RCC 7860 (cell line): ENCODE measurements at regions not wholly inside any gene's neighbourhood (a gene's known extent, or its start where the extent isn't known, plus 50 kb on each side); places are given as distances from the start of the nearest gene placed in this dataset.

ENCODE experiments used
- DNase-seq: peaks from one replicate; pipeline ENCODE4 v3.0.0-alpha.2; 2015; ENCODE audit warnings: low spot score
- FAIRE-seq: peaks from 2 replicates; lab custom pipeline; 2012; peaks lifted over from hg19 to GRCh38; lab: Jason Lieb, UNC

DNA sequence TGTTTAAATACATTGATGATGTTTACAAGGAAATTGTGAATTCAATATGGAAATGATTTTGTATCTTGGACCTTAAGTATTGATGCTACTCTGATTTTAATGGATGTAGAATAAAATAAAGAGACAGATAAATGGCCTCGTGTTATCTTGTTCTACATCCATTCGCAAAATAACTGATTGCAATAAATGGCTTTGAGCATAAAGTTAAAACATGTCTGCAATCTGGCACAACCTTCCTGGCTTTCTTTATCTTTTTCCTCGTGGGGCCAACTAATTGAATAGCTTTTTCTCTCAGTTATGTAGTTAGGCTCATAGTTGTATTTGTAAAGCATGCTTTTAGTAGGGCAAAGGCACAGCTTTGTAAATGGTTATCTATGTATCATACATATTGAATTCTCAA lies 691.4 kb downstream of the CDH8 start:
- FAIRE-seq (no peak), DNase-seq (no peak)

DNA sequence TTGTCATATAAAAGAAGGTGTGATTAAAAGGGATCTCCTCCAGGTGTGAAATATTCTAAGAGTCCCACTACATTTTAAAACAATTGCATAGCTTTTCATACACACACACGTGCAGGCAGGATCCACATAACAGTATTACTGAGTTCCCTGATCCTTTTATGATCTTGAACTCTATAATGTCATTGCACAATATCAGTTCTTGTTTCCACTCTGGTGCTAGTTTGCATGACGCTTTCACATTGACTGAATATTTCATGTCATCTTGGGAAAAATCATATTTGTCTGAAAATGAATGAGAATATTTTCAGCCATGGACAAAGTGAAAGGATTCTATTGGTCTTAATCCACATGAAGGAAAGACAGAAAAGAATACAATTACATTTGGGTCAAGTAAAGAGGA lies 703.8 kb downstream of the CDH8 start:
- no peak for DNase-seq
- no peak for FAIRE-seq

DNA sequence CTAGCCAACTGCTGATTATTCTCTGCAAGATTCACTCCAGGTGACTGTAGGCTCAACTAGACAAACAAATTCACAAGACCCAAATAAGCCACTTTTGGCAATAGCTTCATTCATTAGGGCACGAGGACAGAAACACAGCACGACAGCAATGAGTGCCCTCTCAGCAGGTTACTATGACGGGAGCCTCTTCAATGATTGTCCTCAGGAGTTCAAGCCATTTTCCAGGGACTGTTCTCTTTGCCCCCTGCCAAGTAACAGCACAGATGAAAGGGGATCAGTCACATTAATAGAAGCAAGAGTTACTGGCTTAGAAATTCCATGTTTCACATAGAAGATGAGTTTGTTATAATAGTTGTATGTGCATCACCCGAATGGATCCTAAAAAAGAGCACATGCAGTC lies 712.2 kb downstream of the CDH8 start:
- DNase-seq (no peak), FAIRE-seq (no peak)

DNA sequence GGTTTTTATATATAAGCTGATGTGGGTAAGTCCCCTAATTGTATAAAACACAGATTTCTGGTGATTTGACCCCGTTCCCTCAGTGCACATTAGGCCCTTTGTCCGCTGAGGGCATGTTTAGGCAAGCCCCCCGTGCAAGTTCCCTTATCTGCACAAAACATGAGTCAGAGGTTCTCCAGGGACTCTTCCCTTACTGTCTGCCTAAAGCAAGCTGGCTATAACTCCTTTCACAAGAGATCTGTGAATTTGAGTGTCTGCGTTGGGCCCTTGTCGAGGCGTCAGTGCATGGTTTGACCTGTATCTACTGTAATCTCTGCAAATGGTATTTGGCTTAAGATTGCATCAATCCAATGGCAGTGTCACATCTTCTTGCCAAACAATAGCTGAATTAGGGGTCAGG lies 712.8 kb downstream of the CDH8 start:
- no peak for DNase-seq
- no peak for FAIRE-seq

DNA sequence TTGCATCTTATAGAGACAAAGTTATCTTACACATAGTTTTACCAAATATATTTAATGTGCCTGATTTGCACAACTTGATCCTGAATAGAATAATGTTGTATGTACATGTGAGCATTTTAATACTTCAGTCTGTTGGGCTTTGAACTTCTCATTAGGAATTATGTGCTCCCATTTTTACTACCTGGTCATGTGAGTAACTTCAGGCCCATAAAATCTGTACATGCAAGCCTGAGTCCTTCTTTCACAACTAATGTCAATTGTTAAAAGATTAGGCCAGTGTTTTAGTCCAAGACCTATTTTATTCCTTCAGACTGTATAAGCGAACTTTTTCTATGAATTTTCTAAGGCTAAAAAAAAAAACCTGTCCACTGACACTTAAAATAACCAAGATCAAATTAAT lies 715.4 kb downstream of the CDH8 start:
- no peak for DNase-seq
- no peak for FAIRE-seq

DNA sequence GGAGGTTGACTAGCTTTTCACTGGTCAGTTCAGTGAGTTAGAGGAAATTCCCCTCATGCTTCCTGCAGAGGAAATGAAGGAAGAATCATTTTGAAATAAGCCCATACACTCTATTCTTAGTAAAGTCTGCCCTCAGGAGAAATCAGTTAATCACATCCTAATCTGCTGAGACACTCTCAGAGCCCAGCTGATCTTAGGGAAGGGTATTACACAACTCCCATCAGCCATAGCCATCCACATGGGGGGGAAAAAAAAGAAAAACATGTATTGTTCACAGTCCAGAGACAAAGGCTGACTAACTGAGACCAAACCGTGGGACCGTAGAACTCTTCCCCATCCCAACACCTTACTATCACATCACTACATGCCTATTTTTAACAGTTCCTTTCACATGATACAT lies 722.3 kb downstream of the CDH8 start:
- DNase-seq = no peak

DNA sequence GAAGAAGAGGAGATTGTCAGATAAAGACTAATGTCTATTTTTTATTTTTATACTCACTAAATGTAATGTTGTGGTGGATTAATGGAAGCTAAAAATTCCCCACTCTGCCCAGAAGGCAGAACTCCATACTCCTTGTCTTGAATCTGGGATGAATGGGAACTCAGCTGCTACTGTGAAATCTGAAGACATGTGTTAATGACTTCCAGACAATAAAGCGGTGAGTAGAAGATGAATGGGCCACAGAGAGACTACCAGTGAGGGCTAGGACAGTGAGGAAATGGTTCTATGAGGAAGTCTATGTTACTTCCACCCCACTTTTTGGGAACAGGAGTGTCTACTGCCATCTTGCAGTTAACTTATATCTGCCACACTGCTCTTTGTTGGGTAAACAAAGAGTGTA lies 726.9 kb downstream of the CDH8 start:
- DNase-seq (no peak), FAIRE-seq (no peak)

More for the DNA sequence above, 722.3 kb downstream of the CDH8 start:
- no peak for FAIRE-seq

DNA sequence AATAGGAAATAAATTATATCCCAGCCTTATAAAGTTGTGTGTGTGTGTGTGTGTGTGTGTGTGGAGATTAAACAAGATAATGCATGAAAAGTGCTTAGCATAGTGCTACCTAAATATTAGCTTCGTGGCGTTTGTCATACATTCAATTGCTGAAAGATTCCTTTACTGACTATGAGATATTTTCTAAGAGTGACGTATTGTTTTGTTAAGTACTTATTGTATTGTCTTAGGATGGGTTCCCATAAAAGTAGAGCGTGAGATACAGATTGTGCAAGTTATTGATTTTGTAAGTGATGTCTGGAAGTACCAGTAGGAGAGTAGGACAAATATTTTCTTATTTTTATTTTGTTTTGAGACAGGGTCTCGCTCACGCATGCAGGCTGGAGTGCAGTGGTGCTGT lies 730.0 kb downstream of the CDH8 start:
- FAIRE-seq (no peak), DNase-seq (no peak)

DNA sequence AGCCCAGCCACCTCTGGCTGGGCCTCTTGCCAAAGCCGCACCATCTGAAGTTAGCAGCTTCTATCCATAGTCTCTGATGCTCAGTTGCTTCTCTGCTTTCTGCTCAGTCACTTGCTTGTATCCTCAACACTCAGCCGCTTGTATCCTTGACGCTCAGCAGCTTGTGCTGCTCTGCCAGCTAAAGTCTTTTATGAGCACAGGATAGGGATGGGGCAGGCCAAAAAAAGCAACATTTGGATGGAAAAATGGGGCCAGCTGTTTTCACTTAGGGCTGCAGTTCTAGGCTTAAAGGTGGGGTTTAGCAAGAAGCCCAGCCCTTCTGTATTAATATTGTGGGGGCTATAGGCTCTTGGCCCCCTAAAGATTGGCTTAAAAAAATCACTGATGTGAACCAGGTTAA lies 739.4 kb downstream of the CDH8 start:
- FAIRE-seq = no peak

DNA sequence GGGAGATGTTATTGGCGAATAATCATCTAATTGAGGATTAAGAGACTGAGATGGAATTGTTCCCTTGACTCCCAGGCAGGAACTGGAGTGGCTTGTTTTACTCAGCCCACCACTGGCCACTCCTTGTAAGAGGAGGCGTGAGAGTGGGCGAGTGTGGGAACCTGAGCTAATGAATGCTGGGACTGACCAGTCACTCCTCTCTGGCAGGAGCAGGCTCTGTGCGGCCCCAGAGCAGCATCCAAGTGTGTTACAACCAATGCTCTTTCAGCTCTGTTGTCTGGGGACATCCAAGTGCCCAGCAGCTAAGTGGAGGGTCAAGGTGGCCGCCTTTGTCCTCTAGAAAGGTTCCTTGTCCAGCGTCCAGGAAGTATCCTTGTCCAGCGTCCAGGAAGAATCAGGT lies 739.9 kb downstream of the CDH8 start:
- FAIRE-seq (no peak), DNase-seq (no peak)

More for the DNA sequence above, 739.4 kb downstream of the CDH8 start:
- DNase-seq = no peak

DNA sequence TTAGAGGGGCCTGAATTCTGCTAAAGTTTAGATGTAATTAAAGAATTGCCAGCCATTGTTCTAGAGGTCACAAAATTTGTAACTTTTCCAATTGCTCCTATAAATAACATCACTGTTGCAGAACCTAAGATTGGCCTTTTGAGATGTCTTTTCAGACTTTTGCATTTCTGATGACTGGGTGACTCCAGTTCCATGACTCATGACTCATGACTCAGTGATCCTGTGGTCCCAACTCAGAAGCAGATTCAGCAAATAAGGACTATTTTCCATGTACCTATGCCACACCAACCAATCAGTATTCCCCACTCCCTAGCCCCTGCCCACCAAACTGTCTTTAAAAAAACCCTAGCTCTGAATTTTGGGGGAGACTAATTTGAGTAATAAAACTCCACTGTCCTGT lies 740.9 kb downstream of the CDH8 start:
- DNase-seq (peak; percentile 7), FAIRE-seq (no peak)

DNA sequence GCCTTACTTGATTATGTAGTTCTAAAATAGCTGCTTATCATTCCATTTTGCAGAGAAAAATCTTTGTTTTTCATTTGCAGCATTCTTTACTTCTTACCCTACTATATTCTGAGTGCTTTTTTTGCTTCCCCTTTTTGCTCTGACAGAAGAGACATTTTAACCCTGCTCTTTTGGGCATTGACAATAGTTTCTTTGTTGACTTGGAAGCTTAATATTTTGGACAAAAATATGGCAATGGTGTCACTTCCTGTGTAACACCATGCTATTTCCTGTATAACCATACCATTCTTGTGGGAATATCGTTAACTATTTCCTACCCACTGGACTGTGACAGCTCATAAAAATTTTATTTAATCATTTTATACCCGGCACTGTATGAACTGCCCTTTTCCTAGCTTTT lies 747.1 kb downstream of the CDH8 start:
- DNase-seq (no peak), FAIRE-seq (no peak)

DNA sequence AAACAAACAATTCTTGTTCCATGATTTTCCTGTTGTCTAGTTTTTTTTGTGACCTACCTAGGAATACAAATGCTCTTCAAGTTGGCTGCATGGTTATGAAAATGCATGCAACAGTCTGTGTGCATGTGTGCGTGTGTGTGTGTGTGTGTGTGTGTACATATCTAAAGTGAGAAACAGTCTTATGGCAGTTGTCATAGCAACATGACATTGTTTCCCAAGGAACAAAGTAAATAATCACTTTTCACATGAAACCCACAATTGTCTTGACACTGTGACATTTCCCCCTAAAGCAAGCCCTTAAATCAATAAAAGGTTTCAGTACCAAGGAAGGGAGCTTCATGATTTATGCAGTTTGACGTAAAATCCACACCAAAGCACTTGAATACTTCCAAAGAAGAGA lies 758.4 kb downstream of the CDH8 start:
- FAIRE-seq (no peak), DNase-seq (no peak)

DNA sequence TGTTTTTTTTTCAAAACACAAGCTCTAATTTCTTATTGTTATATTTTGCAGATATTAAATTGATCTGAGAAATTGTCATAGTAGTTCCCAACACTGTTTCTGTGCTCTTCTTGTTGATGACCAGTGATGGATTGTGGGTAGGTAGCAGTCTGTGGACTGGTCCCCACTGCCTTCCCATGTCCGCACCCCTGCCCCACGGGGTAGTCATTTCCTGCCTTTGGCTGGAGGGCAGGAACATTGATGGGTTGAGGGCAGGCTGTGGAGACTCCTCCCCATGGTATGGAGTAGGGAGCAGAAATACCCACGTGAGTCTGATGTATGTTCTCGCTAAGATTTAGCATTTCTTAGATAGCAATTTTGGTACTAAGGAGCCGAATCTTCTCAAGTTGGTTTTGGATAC lies 762.0 kb downstream of the CDH8 start:
- FAIRE-seq = no peak
- DNase-seq = no peak

DNA sequence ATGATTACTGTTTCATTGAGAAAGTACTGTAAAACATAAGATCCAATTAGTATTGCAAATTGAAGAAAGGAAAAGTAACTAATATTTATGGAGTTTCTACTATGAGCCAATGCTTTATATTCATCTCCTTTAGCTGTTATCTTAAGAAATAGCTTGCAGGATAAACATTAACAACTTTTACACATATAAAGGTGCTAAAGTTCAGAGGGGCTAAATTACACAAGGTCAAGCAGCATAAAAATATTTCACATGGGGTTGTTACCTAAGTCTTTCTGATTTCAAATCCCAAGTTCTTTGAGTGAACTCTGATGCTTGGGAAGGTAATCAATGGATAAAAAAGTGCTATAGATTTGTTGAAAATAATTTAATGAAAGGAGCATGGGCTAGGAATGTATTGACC lies 765.5 kb downstream of the CDH8 start:
- no peak for FAIRE-seq

DNA sequence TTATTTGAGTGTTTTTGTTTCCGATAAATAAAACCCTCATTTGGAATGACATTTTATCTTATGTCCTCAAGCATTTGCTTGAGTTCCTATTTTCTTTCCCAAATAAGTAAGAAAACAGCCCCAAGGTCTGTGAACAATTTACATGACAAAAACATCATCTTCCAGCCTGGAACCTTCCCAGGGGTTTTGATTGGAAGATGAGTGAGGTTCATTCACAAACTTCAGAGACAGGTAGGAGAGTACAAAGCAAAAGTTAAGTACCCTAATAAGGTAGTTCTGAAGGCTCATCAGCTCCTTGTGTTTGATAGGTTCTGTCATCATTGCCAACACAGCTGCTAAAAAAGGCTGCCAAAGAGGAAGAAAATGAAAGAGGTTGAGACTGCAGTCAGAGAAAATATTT lies 772.8 kb downstream of the CDH8 start:
- FAIRE-seq (no peak), DNase-seq (no peak)

More for the DNA sequence above, 765.5 kb downstream of the CDH8 start:
- DNase-seq = no peak

DNA sequence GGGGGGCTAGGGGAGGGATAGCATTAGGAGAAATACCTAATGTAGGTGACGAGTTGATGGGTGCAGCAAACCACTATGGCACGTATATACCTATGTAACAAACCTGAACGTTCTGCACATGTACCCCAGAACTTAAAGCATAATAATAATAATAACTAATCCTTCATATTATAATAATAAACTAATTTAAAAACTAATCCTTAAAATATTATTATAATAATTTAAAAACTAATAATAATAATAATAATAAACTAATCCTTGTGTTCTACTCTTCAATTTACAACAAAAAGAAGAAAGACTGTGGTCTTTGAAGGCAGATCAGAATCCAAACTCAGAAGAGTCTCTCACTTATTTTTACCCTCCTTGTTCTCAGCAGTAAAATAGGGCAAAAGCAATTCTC lies 774.9 kb downstream of the CDH8 start:
- FAIRE-seq (no peak), DNase-seq (no peak)

DNA sequence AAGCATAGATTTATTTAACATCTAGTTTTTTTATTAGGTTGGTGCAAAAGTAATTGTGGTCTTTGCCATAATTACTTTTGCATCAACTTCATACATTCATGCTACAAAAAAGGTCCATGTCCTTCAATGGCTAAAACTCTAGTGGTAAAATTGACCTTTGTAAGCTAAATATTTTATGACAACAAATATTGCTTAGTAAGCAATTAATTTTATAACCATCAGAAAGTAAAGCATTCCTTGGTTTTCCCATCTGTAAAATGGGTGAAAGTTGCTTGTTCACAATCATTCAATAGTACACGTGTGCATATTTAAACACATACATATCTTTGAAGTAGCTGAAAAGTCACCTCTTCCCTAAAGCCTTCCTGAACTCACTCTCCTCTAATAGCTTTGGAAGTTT lies 789.6 kb downstream of the CDH8 start:
- no peak for FAIRE-seq
- DNase-seq = no peak

DNA sequence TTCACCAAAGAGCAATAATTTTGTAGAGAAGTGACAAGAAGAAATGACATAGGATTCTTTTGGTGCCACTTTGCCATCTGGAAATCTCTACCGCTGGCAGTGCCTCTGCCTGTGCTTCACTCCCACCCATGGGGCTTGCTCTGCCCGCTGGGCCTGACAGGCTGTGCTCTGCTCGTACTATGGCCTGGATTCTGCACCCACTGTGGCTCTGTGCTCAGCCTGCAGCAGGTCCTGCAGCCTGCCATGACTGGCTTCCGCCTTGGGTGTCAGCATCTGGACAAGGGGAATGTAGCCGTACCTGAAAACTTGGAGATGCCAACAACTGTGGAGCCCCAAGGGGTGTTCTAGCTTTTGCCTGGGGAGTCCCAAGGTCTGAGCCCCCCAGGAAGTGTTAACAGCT lies 792.3 kb downstream of the CDH8 start:
- FAIRE-seq (no peak), DNase-seq (no peak)

DNA sequence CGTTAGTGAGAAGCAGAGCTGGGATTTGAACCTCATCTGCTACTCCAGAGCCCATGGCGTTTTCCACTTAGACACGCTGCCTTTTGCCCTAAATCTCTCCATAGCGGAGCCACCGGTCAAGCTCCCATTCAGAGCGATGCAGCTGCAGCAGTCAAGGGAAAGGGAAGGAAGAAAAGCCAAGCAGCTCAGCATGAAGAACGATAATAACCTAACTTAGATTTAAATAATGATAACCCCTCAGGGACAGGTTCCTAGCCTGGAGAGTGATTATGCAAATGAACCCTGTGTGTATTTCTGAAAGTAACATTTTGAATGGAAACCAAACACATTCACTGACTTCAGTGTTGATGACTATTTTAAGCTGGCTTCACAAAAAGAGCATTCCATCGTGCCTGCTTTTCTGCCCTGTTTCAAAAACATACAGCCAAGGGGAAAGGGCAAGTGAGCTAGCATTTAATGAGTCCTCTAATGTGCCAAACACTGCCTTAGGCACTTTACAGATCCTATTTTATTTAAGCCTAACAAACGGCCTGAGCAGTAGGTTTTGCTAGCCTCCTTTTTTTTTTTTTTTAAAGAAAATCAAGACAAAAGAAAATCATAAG lies 798.3 kb downstream of the CDH8 start:
- FAIRE-seq = no peak
- no peak for DNase-seq

DNA sequence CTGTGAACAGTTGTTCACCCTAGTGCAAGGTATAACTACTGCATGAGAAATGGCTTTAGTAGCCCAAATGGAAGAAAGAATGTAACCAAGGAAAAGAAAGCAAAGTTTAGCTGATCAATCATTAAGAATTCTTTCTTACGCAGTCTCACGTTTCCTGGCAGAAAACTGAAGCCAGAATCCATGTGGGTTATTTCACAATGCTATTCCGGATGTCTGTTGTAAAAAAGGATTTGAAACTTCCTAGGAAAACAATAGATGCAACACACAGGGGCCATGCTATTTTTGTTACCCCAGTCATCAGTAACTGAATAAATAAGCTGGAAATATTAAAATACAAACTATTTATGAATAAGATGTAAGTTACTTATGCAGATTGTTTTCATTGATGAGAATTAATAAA lies 802.5 kb downstream of the CDH8 start:
- DNase-seq = no peak
- FAIRE-seq = no peak

DNA sequence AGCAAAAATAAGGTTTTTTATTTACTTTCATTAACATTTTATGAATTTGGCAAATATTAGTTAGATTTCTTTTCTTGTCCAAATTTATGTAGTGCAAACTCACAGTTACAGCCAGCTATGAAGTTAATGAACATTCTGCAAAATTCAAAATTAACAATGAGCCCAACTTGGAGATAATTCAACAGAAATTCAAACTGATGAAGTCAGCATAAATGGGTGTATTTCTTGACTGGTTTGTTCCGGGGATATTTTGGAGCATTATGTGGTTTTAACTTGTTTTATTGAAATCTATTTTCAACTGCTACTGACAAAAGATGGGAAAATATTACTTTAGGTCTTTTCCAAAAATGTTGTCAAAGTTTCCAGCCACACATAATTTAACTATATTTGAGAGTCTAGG lies 807.9 kb downstream of the CDH8 start:
- FAIRE-seq (no peak), DNase-seq (no peak)

DNA sequence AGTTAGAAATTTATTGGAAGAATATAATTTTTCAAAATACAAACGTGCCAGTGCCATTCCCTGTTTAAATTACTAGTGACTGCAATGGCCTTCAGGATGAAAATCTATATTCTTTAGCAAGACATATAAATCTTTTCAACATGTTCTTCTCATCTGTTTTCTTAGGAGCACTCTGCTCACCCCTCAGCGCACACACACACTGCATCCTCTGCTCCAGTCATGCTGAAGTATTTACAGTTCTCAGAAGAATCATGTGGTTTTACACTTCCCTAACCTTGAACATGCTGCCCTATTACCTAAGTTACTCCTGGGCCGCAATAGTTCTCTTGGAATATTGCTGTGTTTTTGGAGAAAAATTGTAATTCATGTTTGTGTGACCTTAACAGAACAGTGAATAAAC lies 820.6 kb downstream of the CDH8 start:
- FAIRE-seq = no peak
- DNase-seq = no peak

DNA sequence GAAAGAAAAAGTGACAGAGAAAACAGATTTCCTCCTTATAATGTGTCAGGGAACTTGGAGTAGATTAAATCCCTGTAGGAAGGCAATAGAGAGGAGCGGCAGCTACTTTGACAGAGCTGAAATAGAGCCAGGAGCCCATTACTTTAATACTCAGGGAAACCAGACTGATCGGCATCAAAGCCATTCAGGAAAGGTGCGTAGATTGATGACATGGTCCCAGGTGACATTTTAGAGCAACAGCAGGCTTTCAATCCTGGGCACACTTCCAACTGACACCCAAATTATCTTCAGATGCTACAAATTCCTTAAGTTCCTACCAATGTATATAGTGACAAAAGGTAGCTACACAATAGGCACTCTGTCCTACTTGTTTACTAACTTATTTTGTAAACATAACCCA lies 821.5 kb downstream of the CDH8 start:
- DNase-seq (no peak), FAIRE-seq (no peak)
